Cardiac muscle cell (in vitro differentiated cells and primary cell): ENCODE measurements at regions not wholly inside any gene's neighbourhood (a gene's known extent, or its start where the extent isn't known, plus 50 kb on each side); places are given as distances from the start of the nearest gene placed in this dataset.

Experiments
- DNase-seq, 2 donors: peaks; one replicate each; pipeline versions ENCODE4 v3.0.0 to v3.0.0-alpha.2; 2010 to 2017; ENCODE audit warnings: low read depth in 1 of 2, low spot score in 1 of 2
- H3K27ac ChIP-seq: fragments of 200-600 bp; sonication (generic); 2 replicates; pipeline ENCODE4 v1.5.1; 2016
- H3K27me3 ChIP-seq: fragments of 200-600 bp; sonication (generic); 2 replicates; pipeline ENCODE4 v1.6.0; 2016; ENCODE audit warnings: control low read depth
- H3K36me3 ChIP-seq: fragments of 200-600 bp; sonication (generic); 2 replicates; pipeline ENCODE4 v1.5.1; 2016; ENCODE audit warnings: control low read depth
- H3K4me1 ChIP-seq: fragments of 200-600 bp; sonication (generic); 2 replicates; pipeline ENCODE4 v1.8.1; 2017; ENCODE audit warnings: low read depth, mild to moderate bottlenecking, mixed run types
- H3K4me3 ChIP-seq: fragments of 200-600 bp; sonication (generic); 2 replicates; pipeline ENCODE4 v1.5.1; 2016; ENCODE audit warnings: mild to moderate bottlenecking
- H3K9me3 ChIP-seq: fragments of 200-600 bp; sonication (generic); 2 replicates; pipeline ENCODE4 v1.5.1; 2017; ENCODE audit warnings: low read depth, mild to moderate bottlenecking, control low read depth
- CTCF ChIP-seq: IDR thresholded peaks from 2 replicates; pipeline ENCODE4 v1.5.1; 2012; ENCODE audit warnings: low read depth, mild to moderate bottlenecking, low read length

- TF ChIP-seq CTCF, result no peak
- no peak for DNase-seq
- Histone ChIP-seq H3K4me3 (no peak overlapping the region), H3K27ac (no peak overlapping the region), H3K4me1 (no peaks in the 10 kb centered on the region), H3K27me3 (no peaks in the 10 kb centered on the region), H3K36me3 (no peaks in the 10 kb centered on the region), H3K9me3 (no peaks in the 10 kb centered on the region)
Observed at GRCh38 chr11:109326781-109327180, 95.2 kb upstream of the C11orf87 start.

- H3K4me1 ChIP-seq, result no peaks in the 10 kb centered on the region
- no peak for DNase-seq
- TF ChIP-seq CTCF, result no peak
- no peak overlapping the region for H3K27ac ChIP-seq
- H3K27me3 ChIP-seq, result no peaks in the 10 kb centered on the region
- H3K36me3 ChIP-seq, result no peaks in the 10 kb centered on the region
- no peak overlapping the region for H3K4me3 ChIP-seq
- H3K9me3 ChIP-seq, result no peaks in the 10 kb centered on the region
Observed at GRCh38 chr11:109329716-109330115, 92.3 kb upstream of the C11orf87 start.

- H3K4me3 ChIP-seq, result no peak overlapping the region
- H3K36me3 ChIP-seq, result no peaks in the 10 kb centered on the region
- H3K9me3 ChIP-seq, result no peaks in the 10 kb centered on the region
- no peaks in the 10 kb centered on the region for H3K4me1 ChIP-seq
- no peaks in the 10 kb centered on the region for H3K27me3 ChIP-seq
- H3K27ac ChIP-seq, result no peak overlapping the region
- TF ChIP-seq CTCF, result no peak
- peak in 1 of 2 donors; percentile 8 for DNase-seq
Observed at GRCh38 chr11:109338131-109338530, 83.9 kb upstream of the C11orf87 start.

- no peak overlapping the region for H3K4me3 ChIP-seq
- no peaks in the 10 kb centered on the region for H3K36me3 ChIP-seq
- DNase-seq, result no peak
Observed at GRCh38 chr11:109342261-109342660, 79.7 kb upstream of the C11orf87 start.

GRCh38 chr11:109343242-109343641 lies 78.7 kb upstream of the C11orf87 start:
- TF ChIP-seq CTCF, result no peak
- DNase-seq, result peak in 1 of 2 donors; percentile 3

More at GRCh38 chr11:109342261-109342660, 79.7 kb upstream of the C11orf87 start:
- no peak for TF ChIP-seq CTCF
- H3K27ac ChIP-seq, result no peak overlapping the region
- H3K4me1 ChIP-seq, result peaks cover 4% of the 10 kb centered on the region
- no peaks in the 10 kb centered on the region for H3K9me3 ChIP-seq
- no peaks in the 10 kb centered on the region for H3K27me3 ChIP-seq

GRCh38 chr11:109347304-109347703 lies 74.7 kb upstream of the C11orf87 start:
- no peaks in the 10 kb centered on the region for H3K27me3 ChIP-seq
- H3K4me3 ChIP-seq, result no peak overlapping the region
- TF ChIP-seq CTCF, result no peak
- peaks cover 4% of the 10 kb centered on the region for H3K4me1 ChIP-seq
- no peak for DNase-seq
- H3K9me3 ChIP-seq, result no peaks in the 10 kb centered on the region
- no peaks in the 10 kb centered on the region for H3K36me3 ChIP-seq
- no peak overlapping the region for H3K27ac ChIP-seq

More at GRCh38 chr11:109343242-109343641, 78.7 kb upstream of the C11orf87 start:
- Histone ChIP-seq H3K27ac (no peak overlapping the region), H3K4me3 (no peak overlapping the region), H3K9me3 (no peaks in the 10 kb centered on the region), H3K4me1 (peaks cover 4% of the 10 kb centered on the region), H3K27me3 (no peaks in the 10 kb centered on the region), H3K36me3 (no peaks in the 10 kb centered on the region)
